Adrenal gland (tissue), 5 donors: ENCODE measurements at regions not wholly inside any gene's neighbourhood (a gene's known extent, or its start where the extent isn't known, plus 50 kb on each side); places are given as distances from the start of the nearest gene placed in this dataset.

Source experiments
- CTCF ChIP-seq, 6 experiments: fragments of 450-650 bp in 4 of 6; fragments of 200-600 bp in 2 of 6; sonication (generic) in 1 of 6; IDR thresholded peaks; 1 replicate in 5 of 6; 2 replicates in 1 of 6; pipeline versions ENCODE4 v1.5.1 to v1.8.0; 2016 to 2021; ENCODE audit warnings: antibody characterized with exemption in 6 of 6, mild to moderate bottlenecking in 2 of 6, moderate library complexity in 1 of 6
- POLR2A ChIP-seq, 2 donors: fragments of 450-650 bp; IDR thresholded peaks; one replicate each; pipeline ENCODE4 v1.6.1; 2017; ENCODE audit warnings: antibody characterized with exemption in 2 of 2, mild to moderate bottlenecking in 2 of 2, moderate library complexity in 1 of 2
- donor health status: DM: no; HTN: no; CAD: no.

- no peak for TF ChIP-seq POLR2A (IDR thresholded peaks at IDR 0.05)
- TF ChIP-seq CTCF (IDR thresholded peaks at IDR 0.05), result no peak
These were observed 476.1 kb downstream of the TDRD3 start for GRCh38 chr13:60873116-60873515.
